Uterus (tissue), 2 donors: ENCODE measurements at regions not wholly inside any gene's neighbourhood (a gene's known extent, or its start where the extent isn't known, plus 50 kb on each side); places are given as distances from the start of the nearest gene placed in this dataset.

Experiments used
- CTCF ChIP-seq, 4 experiments: fragments of 200-600 bp in 2 of 4; fragments of 450-650 bp in 2 of 4; sonication (generic) in 2 of 4; IDR thresholded peaks; one replicate each; pipeline ENCODE4 v1.5.1; 2016 to 2019; ENCODE audit warnings: antibody characterized with exemption in 4 of 4, mild to moderate bottlenecking in 2 of 4, moderate library complexity in 1 of 4
- POLR2A ChIP-seq, 2 donors: fragments of 450-650 bp; IDR thresholded peaks; one replicate each; pipeline ENCODE4 v1.6.1; 2016; ENCODE audit warnings: antibody characterized with exemption in 2 of 2, mild to moderate bottlenecking in 1 of 2, moderate library complexity in 1 of 2

GRCh38 chr5:136805466-136805865 is 440.1 kb upstream of the TRPC7 start:
- TF ChIP-seq CTCF (IDR thresholded peaks at IDR 0.05) (no peak), POLR2A (IDR thresholded peaks at IDR 0.05) (no peak)
